DOHH2 (cell line): ENCODE measurements at regions not wholly inside any gene's neighbourhood (a gene's known extent, or its start where the extent isn't known, plus 50 kb on each side); places are given as distances from the start of the nearest gene placed in this dataset.
"Not testable (repeated sequence)": the region's sequence is repeated elsewhere in the genome, so short reads cannot be mapped to it uniquely, and the experiment has no call there.

Source experiments
- H3F3A ChIP-seq: fragments of 200-600 bp; sonication (generic), shearing (Covaris generic); 2 replicates; pipeline ENCODE4 v1.6.0; 2016; ENCODE audit warnings: antibody characterized with exemption, mild to moderate bottlenecking; ENCODE audit not compliant: control insufficient read depth, insufficient read depth
- H3K27ac ChIP-seq: fragments of 200-600 bp; sonication (generic); 2 replicates; pipeline ENCODE4 v1.5.1; 2014; ENCODE audit warnings: low read depth, mild to moderate bottlenecking, low read length, moderate library complexity
- H3K27me3 ChIP-seq: fragments of 200-600 bp; sonication (generic); 2 replicates; pipeline ENCODE4 v1.6.1; 2014; ENCODE audit warnings: mild to moderate bottlenecking, low read length, mixed read lengths; ENCODE audit not compliant: control insufficient read depth
- H3K36me3 ChIP-seq: fragments of 200-600 bp; sonication (generic); 2 replicates; pipeline ENCODE4 v1.6.1; 2014; ENCODE audit warnings: mild to moderate bottlenecking, low read length, moderate library complexity, mixed read lengths; ENCODE audit not compliant: control insufficient read depth
- H3K4me1 ChIP-seq: fragments of 200-600 bp; sonication (generic); 2 replicates; pipeline ENCODE4 v1.6.1; 2014; ENCODE audit warnings: mild to moderate bottlenecking, low read length, mixed read lengths; ENCODE audit not compliant: control insufficient read depth
- H3K4me2 ChIP-seq: fragments of 200-600 bp; sonication (generic); 2 replicates; pipeline ENCODE4 v1.6.0; 2014; ENCODE audit warnings: mild to moderate bottlenecking, low read length, moderate library complexity
- H3K4me3 ChIP-seq: fragments of 200-600 bp; sonication (generic); 2 replicates; pipeline ENCODE4 v1.5.1; 2014; ENCODE audit warnings: mild to moderate bottlenecking, low read length, mixed read lengths
- H3K79me2 ChIP-seq: fragments of 200-600 bp; sonication (generic); 2 replicates; pipeline ENCODE4 v1.6.1; 2014; ENCODE audit warnings: mild to moderate bottlenecking, low read length, mixed read lengths; ENCODE audit not compliant: control insufficient read depth
- H3K9me2 ChIP-seq: fragments of 200-600 bp; sonication (generic); replicated peaks from 2 replicates; pipeline ENCODE4 v1.6.1; 2014; ENCODE audit warnings: mild to moderate bottlenecking, low read length, mixed read lengths; ENCODE audit not compliant: control insufficient read depth
- H3K9me3 ChIP-seq: fragments of 200-600 bp; sonication (generic); 2 replicates; pipeline ENCODE4 v1.6.1; 2014; ENCODE audit warnings: antibody characterized with exemption, low read length, mixed read lengths; ENCODE audit not compliant: control insufficient read depth, insufficient read depth
- H4K20me1 ChIP-seq: fragments of 200-600 bp; sonication (generic); 2 replicates; pipeline ENCODE4 v1.6.0; 2014; ENCODE audit warnings: low read depth, mild to moderate bottlenecking, antibody characterized with exemption, low read length, moderate library complexity; ENCODE audit not compliant: control insufficient read depth, insufficient read depth
- CTCF ChIP-seq: fragments of 200-600 bp; sonication (generic); IDR thresholded peaks from one replicate; pipeline ENCODE4 v1.5.1; 2014; ENCODE audit warnings: antibody characterized with exemption, mild to moderate bottlenecking, low read depth, low read length; ENCODE audit not compliant: poor library complexity, severe bottlenecking
- EZH2phosphoT487 ChIP-seq: fragments of 200-600 bp; sonication (generic); IDR thresholded peaks from 2 replicates; pipeline ENCODE4 v1.6.1; 2017; ENCODE audit warnings: borderline replicate concordance, mild to moderate bottlenecking, antibody characterized with exemption, low read length, moderate library complexity, mixed read lengths

GRCh38 chr6:87753131-87753685 is 51.2 kb upstream of the AKIRIN2 start:
- H3K27me3 ChIP-seq: no peaks in the 10 kb centered on the region
- no peak overlapping the region for H3K4me2 ChIP-seq
- no peak overlapping the region for H3K27ac ChIP-seq

GRCh38 chr6:87752503-87752902 is 50.5 kb upstream of the AKIRIN2 start:
- not testable (repeated sequence) for H4K20me1 ChIP-seq, H3K79me2 ChIP-seq, H3K9me3 ChIP-seq, H3K4me2 ChIP-seq, H3K36me3 ChIP-seq, H3K27ac ChIP-seq, H3K4me3 ChIP-seq, H3K9me2 ChIP-seq, H3K27me3 ChIP-seq
- H3F3A ChIP-seq: peaks cover 13% of the 10 kb centered on the region
- H3K4me1 ChIP-seq: peaks cover 49% of the 10 kb centered on the region

More at GRCh38 chr6:87753131-87753685, 51.2 kb upstream of the AKIRIN2 start:
- TF ChIP-seq CTCF (no peak), EZH2phosphoT487 (no peak)
- Histone ChIP-seq H4K20me1 (no peaks in the 10 kb centered on the region), H3K9me2 (no peaks in the 10 kb centered on the region), H3K4me1 (peaks cover 52% of the 10 kb centered on the region), H3K79me2 (no peaks in the 10 kb centered on the region), H3K4me3 (no peak overlapping the region), H3F3A (peaks cover 12% of the 10 kb centered on the region), H3K36me3 (no peaks in the 10 kb centered on the region), H3K9me3 (no peaks in the 10 kb centered on the region)
